HepG2 (cell line): ENCODE measurements at regions not wholly inside any gene's neighbourhood (a gene's known extent, or its start where the extent isn't known, plus 50 kb on each side); places are given as distances from the start of the nearest gene placed in this dataset.

Experiments
- CREM ChIP-seq, 2 experiments: sonication (generic) in 1 of 2; formaldehyde crosslinking in 1 of 2; IDR thresholded peaks; 2 replicates each; pipeline versions ENCODE4 v1.4.0 to v1.6.1; 2016 to 2020; ENCODE audit warnings: antibody characterized with exemption in 1 of 2, mild to moderate bottlenecking in 1 of 2, missing genetic modification reagents in 1 of 2
- FOXA3 ChIP-seq: IDR thresholded peaks from 2 replicates; pipeline ENCODE4 v1.6.1; 2016; ENCODE audit warnings: missing genetic modification reagents, missing compliant biosample characterization
- HMGXB3 ChIP-seq: sonication (generic); formaldehyde crosslinking; IDR thresholded peaks from 2 replicates; pipeline ENCODE4 v1.4.0; 2020; ENCODE audit warnings: missing genetic modification reagents, borderline replicate concordance
- ISL2 ChIP-seq: sonication (generic); formaldehyde crosslinking; IDR thresholded peaks from 2 replicates; pipeline ENCODE4 v1.5.0; 2020; ENCODE audit warnings: missing genetic modification reagents
- PAXIP1 ChIP-seq: sonication (generic); formaldehyde crosslinking; conservative IDR thresholded peaks from 2 replicates; pipeline ENCODE4 v1.4.0; 2020; ENCODE audit warnings: mild to moderate bottlenecking, missing genetic modification reagents, moderate library complexity
- ZNF503 ChIP-seq: sonication (generic); formaldehyde crosslinking; IDR thresholded peaks from 2 replicates; pipeline ENCODE4 v1.4.0; 2020; ENCODE audit warnings: missing genetic modification reagents

- TF ChIP-seq ZNF503 (CRISPR knock-in tag) (peak; percentile 18; the same call in 1 of the 2 replicates), PAXIP1 (CRISPR knock-in tag) (peak; percentile 51; the same call in 1 of the 2 replicates), ISL2 (peak; percentile 63; the same call in 1 of the 2 replicates), HMGXB3 (CRISPR knock-in tag) (peak; percentile 18; the same call in 1 of the 2 replicates), CREM (IDR thresholded peaks at IDR 0.05) (peak; percentile 41; the same call in 1 of the 2 replicates), CREM (CRISPR knock-in tag; IDR thresholded peaks at IDR 0.05) (no peak), FOXA3 (peak; percentile 79)
These were observed 137.4 kb upstream of the ABCA1 start (continued) for GRCh38 chr9:105065098-105066088.
